K562 (cell line): ENCODE measurements at regions not wholly inside any gene's neighbourhood (a gene's known extent, or its start where the extent isn't known, plus 50 kb on each side); places are given as distances from the start of the nearest gene placed in this dataset.

ENCODE experiments used
- ATAC-seq: fragments of 200-7000 bp; cut with Tn5 transposase; 3 replicates; pipeline ENCODE4 v1.9.1; 2020; ENCODE audit warnings: moderate library complexity
- BruUV-seq: library from RNA; stranded (reverse); fragments of 400-500 nt; replicated peaks from 2 replicates; lab custom pipeline; 2021; lab: Mats Ljungman, UMichigan
- CTCF ChIA-PET: fragments of 300-600 bp; formaldehyde crosslinking; extraction: SDS; loops from one replicate; lab custom pipeline; 2021; ENCODE audit warnings: low intra/inter-chr PET ratio; lab: Yijun Ruan, JAX
- POLR2A ChIA-PET: fragments of 300-600, 350-650 bp; sonication (Branson Sonifier 250); formaldehyde crosslinking; extraction: SDS; loops from one replicate; lab custom pipeline; 2021; ENCODE audit warnings: antibody characterized with exemption, inconsistent platforms; lab: Yijun Ruan, JAX
- DNase-seq, 4 experiments: peaks; one replicate each; pipeline versions ENCODE4 v3.0.0 to v3.0.0-alpha.2; 2011 to 2018; ENCODE audit warnings: low spot score in 3 of 4, mixed read lengths in 3 of 4; ENCODE audit errors: extremely low read depth in 1 of 4
- FAIRE-seq: peaks from 2 replicates; lab custom pipeline; 2011; peaks lifted over from hg19 to GRCh38; lab: Jason Lieb, UNC
- H2AFZ ChIP-seq: 2 replicates; pipeline ENCODE4 v1.6.0; 2011; ENCODE audit warnings: low read depth, low read length, control low read depth, inconsistent platforms
- H3K27ac ChIP-seq: fragments of 200-600 bp; 3 replicates; pipeline ENCODE4 v1.8.0; 2011; ENCODE audit warnings: low read depth, mild to moderate bottlenecking, control low read depth, inconsistent platforms, low read length, moderate library complexity, mixed read lengths; ENCODE audit errors: extremely low read depth
- H3K27me3 ChIP-seq, 2 experiments: fragments of 300-600 bp in 1 of 2; 2 replicates in 1 of 2; 3 replicates in 1 of 2; pipeline versions ENCODE4 v1.6.0 to v1.8.0; 2011; ENCODE audit warnings: inconsistent platforms in 2 of 2, low read length in 2 of 2, mild to moderate bottlenecking in 1 of 2, mixed read lengths in 1 of 2, moderate library complexity in 1 of 2; ENCODE audit not compliant: control insufficient read depth in 2 of 2, insufficient read depth in 2 of 2
- H3K36me3 ChIP-seq: fragments of 300-600 bp; 3 replicates; pipeline ENCODE4 v1.8.0; 2011; ENCODE audit warnings: mild to moderate bottlenecking, low read length, inconsistent platforms; ENCODE audit not compliant: control insufficient read depth, insufficient read depth
- H3K4me1 ChIP-seq, 2 experiments: fragments of 200-600 bp in 1 of 2; replicated peaks in 1 of 2; 2 replicates in 1 of 2; 3 replicates in 1 of 2; pipeline versions ENCODE4 v1.5.1 to v1.8.0; 2011; ENCODE audit warnings: inconsistent platforms in 2 of 2, low read length in 2 of 2, mild to moderate bottlenecking in 1 of 2, mixed read lengths in 1 of 2, moderate library complexity in 1 of 2; ENCODE audit not compliant: control insufficient read depth in 2 of 2, insufficient read depth in 2 of 2
- H3K4me2 ChIP-seq: 2 replicates; pipeline ENCODE4 v1.6.1; 2011; ENCODE audit warnings: low read length, control low read depth, inconsistent platforms, mixed read lengths; ENCODE audit not compliant: insufficient read depth
- H3K4me3 ChIP-seq: fragments of 200-600 bp; sonication (generic), shearing (Covaris generic); 2 replicates; pipeline ENCODE4 v1.5.1; 2016; ENCODE audit warnings: control low read depth, inconsistent platforms
- H3K79me2 ChIP-seq: fragments of 200-600 bp; 3 replicates; pipeline ENCODE4 v1.8.0; 2011; ENCODE audit warnings: low read length, inconsistent platforms; ENCODE audit not compliant: control insufficient read depth, insufficient read depth
- H3K9ac ChIP-seq, 2 experiments: 2 replicates each; pipeline versions ENCODE4 v1.6.0 to v1.6.1; 2011; ENCODE audit warnings: low read depth in 2 of 2, low read length in 2 of 2, control low read depth in 1 of 2, inconsistent platforms in 1 of 2, mild to moderate bottlenecking in 1 of 2, mixed read lengths in 1 of 2; ENCODE audit not compliant: insufficient read depth in 1 of 2
- H3K9me1 ChIP-seq: one replicate; pipeline ENCODE4 v1.6.0; 2011; ENCODE audit warnings: inconsistent platforms, mild to moderate bottlenecking, low read length, moderate library complexity; ENCODE audit not compliant: control insufficient read depth, insufficient read depth
- H3K9me3 ChIP-seq: replicated peaks from 2 replicates; pipeline ENCODE4 v1.5.1; 2011; ENCODE audit warnings: low read depth, low read length, inconsistent platforms; ENCODE audit not compliant: control insufficient read depth, insufficient read depth
- H4K20me1 ChIP-seq: replicated peaks from 2 replicates; pipeline ENCODE4 v1.6.1; 2011; ENCODE audit warnings: low read length, inconsistent platforms, mixed read lengths; ENCODE audit not compliant: control insufficient read depth, insufficient read depth
- C11orf30 ChIP-seq: fragments of 450-650 bp; IDR thresholded peaks from 2 replicates; pipeline ENCODE4 v1.6.1; 2016; ENCODE audit warnings: low read depth, mild to moderate bottlenecking
- ETV5 ChIP-seq: sonication (generic); formaldehyde crosslinking; IDR thresholded peaks from 2 replicates; pipeline ENCODE4 v1.4.0; 2020; ENCODE audit warnings: low read depth, mild to moderate bottlenecking, missing genetic modification reagents
- GTF2B ChIP-seq: IDR thresholded peaks from 2 replicates; pipeline ENCODE4 v1.6.1; 2011; ENCODE audit not compliant: insufficient read length; ENCODE audit errors: extremely low read depth
- ZNF165 ChIP-seq: fragments of 250-450 bp; sonication (Bioruptor Pico); IDR thresholded peaks from 2 replicates; pipeline ENCODE4 v1.4.0; 2020; ENCODE audit warnings: borderline replicate concordance
- ZNF316 ChIP-seq: fragments of 450-650 bp; IDR thresholded peaks from 2 replicates; pipeline ENCODE4 v1.6.1; 2016
- WGBS: fragments of 100-300 bp; shearing (Covaris generic); methylation state at CpG from one replicate; pipeline ENCODE4 v1.1.6; 2016; ENCODE audit warnings: low coverage, mixed read lengths; ENCODE audit not compliant: insufficient coverage; ENCODE audit errors: missing lambda C conversion rate; 5-methylcytosine and 5-hydroxymethylcytosine counted together
- in situ Hi-C: fragments of 300-500 bp; cut with MboI; formaldehyde crosslinking; loops from 4 replicates; pipeline ENCODE4 v1.15.0; 2018; ENCODE audit warnings: inconsistent platforms, mixed read lengths
- intact Hi-C: fragments of 100-400 bp; cut with micrococcal nuclease; formaldehyde crosslinking; loops from 2 replicates; pipeline ENCODE4 v1.14.2; 2022

GRCh38 chr5:71910741-71911140, 191.7 kb downstream of the CARTPT start (continued):
- TF ChIP-seq GTF2B (no peak), ETV5 (CRISPR knock-in tag) (no peak)

- Histone ChIP-seq H3K27ac (no peak overlapping the region), H3K4me2 (no peak overlapping the region), H2AFZ (no peak overlapping the region), H3K36me3 (no peaks in the 10 kb centered on the region), H3K9me3 (no peaks in the 10 kb centered on the region), H4K20me1 (no peaks in the 10 kb centered on the region), H3K4me1 (no peaks in the 10 kb centered on the region), H3K79me2 (no peaks in the 10 kb centered on the region), H3K27me3 (peaks cover 0 to 7% of the 10 kb centered on the region in 2 experiments; a peak in 1 of 5 replicates), H3K9ac (no peak overlapping the region), H3K4me3 (no peak overlapping the region), H3K9me1 (no peaks in the 10 kb centered on the region)
- TF ChIP-seq ZNF165 (no peak), ZNF316 (peak; percentile 45), C11orf30 (peak; percentile 33; the same call in 1 of the 2 replicates)
- DNase-seq (no peak), FAIRE-seq (no peak), ATAC-seq (no peak)
- in situ Hi-C loops, result no loop called here
- CTCF ChIA-PET, result no interaction called here
- BruUV-seq, result no TSS peak
- POLR2A ChIA-PET, result no interaction called here
- 0% methylated on average over 1 of the region's 1 CpG for WGBS
- intact Hi-C loops, result no loop called here
Measured at GRCh38 chr5:71912021-71912420, 192.9 kb downstream of the CARTPT start.
